Umbilical cord (tissue), 1 donor: ENCODE measurements at regions not wholly inside any gene's neighbourhood (a gene's known extent, or its start where the extent isn't known, plus 50 kb on each side); places are given as distances from the start of the nearest gene placed in this dataset.
"Not testable (repeated sequence)": the region's sequence is repeated elsewhere in the genome, so short reads cannot be mapped to it uniquely, and the experiment has no call there.

ENCODE experiments used
- DNase-seq: peaks from one replicate; pipeline ENCODE4 v3.0.0-alpha.2; 2015; ENCODE audit warnings: low spot score

- DNase-seq, result no peak
These were observed 1439.2 kb downstream of the ZPLD1 start for GRCh38 chr3:103873897-103874545.

GRCh38 chr3:103881809-103882208 is 1447.0 kb downstream of the ZPLD1 start:
- DNase-seq, result not testable (repeated sequence)

GRCh38 chr3:103889675-103890074 is 1454.9 kb downstream of the ZPLD1 start:
- DNase-seq, result no peak

- no peak for DNase-seq
These were observed 1459.5 kb downstream of the ZPLD1 start for GRCh38 chr3:103894162-103894822.

- no peak for DNase-seq
These were observed 1464.5 kb downstream of the ZPLD1 start for GRCh38 chr3:103899328-103899727.

- DNase-seq, result no peak
These were observed 1461.7 kb upstream of the ALCAM start for GRCh38 chr3:103904991-103905390.

- DNase-seq, result no peak
These were observed 1460.4 kb upstream of the ALCAM start for GRCh38 chr3:103906304-103906703.

- no peak for DNase-seq
These were observed 1459.9 kb upstream of the ALCAM start for GRCh38 chr3:103906808-103907207.

- DNase-seq, result no peak
These were observed 1459.1 kb upstream of the ALCAM start for GRCh38 chr3:103907567-103907966.

- DNase-seq, result no peak
These were observed 1457.3 kb upstream of the ALCAM start for GRCh38 chr3:103909395-103909794.

- no peak for DNase-seq
These were observed 1448.4 kb upstream of the ALCAM start for GRCh38 chr3:103918336-103918735.

- DNase-seq, result no peak
These were observed 1447.4 kb upstream of the ALCAM start for GRCh38 chr3:103919327-103919726.

GRCh38 chr3:103923907-103924306 is 1442.8 kb upstream of the ALCAM start:
- DNase-seq, result no peak

- no peak for DNase-seq
These were observed 1442.2 kb upstream of the ALCAM start for GRCh38 chr3:103924544-103924943.

GRCh38 chr3:103926936-103927335 is 1439.8 kb upstream of the ALCAM start:
- DNase-seq, result no peak

- no peak for DNase-seq
These were observed 1438.8 kb upstream of the ALCAM start for GRCh38 chr3:103927896-103928295.

GRCh38 chr3:103937094-103937493 is 1429.6 kb upstream of the ALCAM start:
- DNase-seq, result no peak

- no peak for DNase-seq
These were observed 1419.6 kb upstream of the ALCAM start for GRCh38 chr3:103947062-103947461.

GRCh38 chr3:103949693-103950092 is 1417.0 kb upstream of the ALCAM start:
- no peak for DNase-seq

GRCh38 chr3:103950676-103951075 is 1416.0 kb upstream of the ALCAM start:
- DNase-seq, result no peak

- DNase-seq, result no peak
These were observed 1412.9 kb upstream of the ALCAM start for GRCh38 chr3:103953796-103954195.

- no peak for DNase-seq
These were observed 1405.9 kb upstream of the ALCAM start for GRCh38 chr3:103960819-103961218.

GRCh38 chr3:103963599-103963998 is 1403.1 kb upstream of the ALCAM start:
- no peak for DNase-seq

- no peak for DNase-seq
These were observed 1400.9 kb upstream of the ALCAM start for GRCh38 chr3:103965764-103966163.
